AG10803 (cell line): ENCODE measurements at regions not wholly inside any gene's neighbourhood (a gene's known extent, or its start where the extent isn't known, plus 50 kb on each side); places are given as distances from the start of the nearest gene placed in this dataset.

Source experiments
- DNase-seq: peaks from one replicate; pipeline ENCODE4 v3.0.0; 2010; ENCODE audit warnings: low read depth
- H3K4me3 ChIP-seq: 2 replicates; pipeline ENCODE4 v1.5.1; 2011; ENCODE audit warnings: mild to moderate bottlenecking, low read length, control low read depth
- TF ChIP-seq, protein P1 (sequence below): conservative IDR thresholded peaks from 2 replicates; pipeline ENCODE4 v1.5.1; 2011; ENCODE audit warnings: mild to moderate bottlenecking, low read length, control low read depth, inconsistent platforms

DNA sequence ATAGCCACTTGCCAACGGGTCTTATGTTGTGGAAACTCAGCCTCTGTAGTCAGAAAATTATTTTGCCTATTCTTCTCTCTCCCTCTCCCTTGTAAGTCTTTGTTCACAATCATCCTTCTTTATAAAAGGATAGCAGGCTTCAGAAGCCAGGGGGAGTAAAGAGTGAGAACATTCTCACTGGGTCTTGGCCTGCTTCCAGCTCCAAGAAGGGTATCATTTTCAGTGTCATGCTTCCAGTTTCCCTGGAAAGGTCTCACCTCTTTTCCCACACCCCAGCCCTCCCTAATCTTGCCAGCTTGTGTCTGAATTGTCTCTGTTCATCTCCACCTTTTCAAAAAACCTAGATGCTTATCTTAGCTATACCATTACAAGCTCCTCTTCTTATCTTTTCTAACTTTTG lies 346.2 kb upstream of the LRRC7 start:
- DNase-seq, result no peak
- TF ChIP-seq, protein P1, sequence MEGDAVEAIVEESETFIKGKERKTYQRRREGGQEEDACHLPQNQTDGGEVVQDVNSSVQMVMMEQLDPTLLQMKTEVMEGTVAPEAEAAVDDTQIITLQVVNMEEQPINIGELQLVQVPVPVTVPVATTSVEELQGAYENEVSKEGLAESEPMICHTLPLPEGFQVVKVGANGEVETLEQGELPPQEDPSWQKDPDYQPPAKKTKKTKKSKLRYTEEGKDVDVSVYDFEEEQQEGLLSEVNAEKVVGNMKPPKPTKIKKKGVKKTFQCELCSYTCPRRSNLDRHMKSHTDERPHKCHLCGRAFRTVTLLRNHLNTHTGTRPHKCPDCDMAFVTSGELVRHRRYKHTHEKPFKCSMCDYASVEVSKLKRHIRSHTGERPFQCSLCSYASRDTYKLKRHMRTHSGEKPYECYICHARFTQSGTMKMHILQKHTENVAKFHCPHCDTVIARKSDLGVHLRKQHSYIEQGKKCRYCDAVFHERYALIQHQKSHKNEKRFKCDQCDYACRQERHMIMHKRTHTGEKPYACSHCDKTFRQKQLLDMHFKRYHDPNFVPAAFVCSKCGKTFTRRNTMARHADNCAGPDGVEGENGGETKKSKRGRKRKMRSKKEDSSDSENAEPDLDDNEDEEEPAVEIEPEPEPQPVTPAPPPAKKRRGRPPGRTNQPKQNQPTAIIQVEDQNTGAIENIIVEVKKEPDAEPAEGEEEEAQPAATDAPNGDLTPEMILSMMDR, result no peak
- no peak overlapping the region for H3K4me3 ChIP-seq

DNA sequence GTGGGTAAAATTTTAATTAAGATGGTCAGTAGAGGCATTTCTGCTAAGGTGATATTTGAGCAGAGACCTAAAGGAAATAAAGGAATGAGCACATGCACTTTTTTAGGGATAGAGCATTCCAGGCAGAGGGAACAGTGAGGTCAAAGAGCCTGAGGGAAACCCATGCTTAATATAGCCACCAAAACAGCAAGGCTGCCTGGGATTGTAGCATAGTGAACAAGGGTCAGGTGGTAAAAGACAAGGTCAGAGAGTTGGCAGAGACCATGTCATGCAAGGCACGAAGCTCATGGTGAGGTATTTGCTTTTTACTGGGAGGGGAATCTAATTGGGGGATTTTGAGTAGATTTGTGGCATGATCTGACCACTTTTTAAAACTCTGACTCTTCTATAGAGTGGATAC lies 344.6 kb upstream of the LRRC7 start:
- no peak overlapping the region for H3K4me3 ChIP-seq
- TF ChIP-seq, protein P1, result no peak
- no peak for DNase-seq

DNA sequence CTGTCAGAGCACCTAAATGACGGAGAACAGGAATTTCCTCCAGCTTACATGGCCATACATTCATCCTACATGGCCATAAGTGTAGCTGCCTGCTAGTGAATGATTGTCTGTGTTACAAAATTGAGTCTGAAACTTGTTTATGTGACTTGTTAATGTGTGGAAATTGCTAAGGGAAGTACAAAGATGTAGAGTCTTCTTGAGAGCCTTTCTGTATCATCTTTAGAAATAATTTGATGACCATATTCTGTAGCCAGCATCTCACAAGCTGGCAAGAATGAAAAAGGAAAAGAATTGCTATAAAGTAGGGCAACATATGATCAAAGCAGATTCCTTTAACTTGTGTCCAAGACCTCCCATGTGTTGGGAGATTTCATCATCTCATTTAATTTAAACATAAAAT lies 339.2 kb upstream of the LRRC7 start:
- TF ChIP-seq, protein P1, result no peak
- H3K4me3 ChIP-seq, result no peak overlapping the region
- DNase-seq, result no peak

DNA sequence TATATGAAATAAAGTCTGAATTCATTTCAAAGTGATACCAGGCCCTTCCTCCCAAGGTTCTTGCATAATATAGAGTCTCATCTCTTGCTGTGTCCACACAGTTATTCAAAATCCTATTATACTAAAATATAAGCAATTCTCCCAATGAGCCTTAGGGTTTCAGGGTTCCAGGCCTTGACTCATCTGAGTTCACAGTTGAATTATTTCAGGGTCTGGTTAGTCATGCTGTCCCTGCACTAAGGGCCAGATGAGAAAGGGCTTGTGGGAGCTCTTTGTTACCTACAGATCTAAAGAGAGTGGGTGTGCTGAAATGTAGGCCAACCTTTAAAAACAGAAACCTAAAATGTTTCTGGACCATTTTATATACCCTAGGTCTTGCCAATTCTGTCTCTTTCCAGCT lies 337.5 kb upstream of the LRRC7 start:
- TF ChIP-seq, protein P1, result no peak
- no peak for DNase-seq
- no peak overlapping the region for H3K4me3 ChIP-seq

DNA sequence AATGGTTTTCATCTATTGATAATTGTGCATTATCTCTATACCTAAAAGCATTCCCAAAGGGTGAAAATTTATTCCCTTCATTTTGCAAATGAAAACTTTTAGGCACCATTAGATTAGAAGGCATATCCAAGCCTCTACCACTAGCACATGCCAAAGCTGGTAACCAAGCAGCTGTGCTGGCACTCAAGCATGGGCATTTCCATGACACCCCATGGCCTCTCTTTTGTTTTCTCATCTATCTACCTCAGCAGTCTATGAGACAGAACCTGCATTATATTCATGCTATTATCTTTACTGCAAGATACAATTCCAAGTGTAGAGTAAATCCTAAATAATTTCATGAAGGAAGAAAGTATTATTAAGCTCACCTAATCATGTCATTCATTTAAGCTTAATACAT lies 334.3 kb upstream of the LRRC7 start:
- TF ChIP-seq, protein P1, result no peak
- no peak for DNase-seq
- H3K4me3 ChIP-seq, result no peak overlapping the region

DNA sequence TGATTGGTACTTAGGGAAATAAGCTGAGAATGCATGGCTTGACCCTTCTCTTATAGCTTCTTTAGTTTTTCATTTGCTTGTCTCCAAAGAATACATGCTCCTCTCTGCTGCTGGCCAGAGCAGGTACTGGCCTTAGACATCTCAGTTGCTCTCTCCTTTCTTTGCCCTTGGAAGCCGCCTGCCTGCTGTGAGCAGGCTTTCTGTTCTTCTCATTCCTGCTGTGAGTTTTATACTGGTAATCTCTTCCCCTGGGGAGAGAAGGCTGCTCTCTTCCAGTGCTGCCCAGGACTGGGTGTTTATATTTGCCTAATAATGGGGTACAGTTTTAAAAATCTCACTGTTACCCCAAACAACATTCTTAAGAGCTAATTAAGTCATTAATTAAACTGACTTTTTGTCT lies 323.5 kb upstream of the LRRC7 start:
- no peak for DNase-seq
- TF ChIP-seq, protein P1, result no peak
- H3K4me3 ChIP-seq, result no peak overlapping the region

DNA sequence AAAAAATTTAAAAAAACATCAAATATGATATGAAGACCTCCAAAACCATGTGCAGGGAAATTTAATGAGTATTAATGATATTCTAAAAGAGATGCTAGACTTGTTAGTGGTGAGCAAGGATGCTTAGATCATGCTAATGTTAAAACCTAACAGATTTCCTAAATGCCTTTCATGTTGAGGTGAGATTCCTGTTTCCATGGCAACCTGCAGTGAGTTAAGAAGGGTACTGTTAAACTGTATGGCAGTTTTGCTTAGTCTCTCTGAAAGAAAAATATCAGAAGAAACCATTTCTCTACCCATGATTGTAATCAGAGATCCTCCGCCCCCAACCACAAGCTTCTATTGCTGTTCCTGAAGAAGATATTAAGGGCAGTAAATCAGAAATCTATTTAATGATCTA lies 321.6 kb upstream of the LRRC7 start:
- TF ChIP-seq, protein P1, result no peak
- no peak overlapping the region for H3K4me3 ChIP-seq
- no peak for DNase-seq
